Inflammatory macrophage treated with lipopolysaccharide for 1 hour (primary cell): ENCODE measurements at regions not wholly inside any gene's neighbourhood (a gene's known extent, or its start where the extent isn't known, plus 50 kb on each side); places are given as distances from the start of the nearest gene placed in this dataset.

Source experiments
- DNase-seq, 2 donors: peaks; one replicate each; pipeline ENCODE4 v3.0.0-alpha.2; 2020 to 2022

GRCh38 chr5:174312641-174313040 lies 267.1 kb downstream of the NSG2 start:
- DNase-seq: no peak

GRCh38 chr5:174313615-174314014 lies 268.1 kb downstream of the NSG2 start:
- no peak for DNase-seq

- no peak for DNase-seq
These were observed 268.8 kb downstream of the NSG2 start for GRCh38 chr5:174314261-174314660.

DNA sequence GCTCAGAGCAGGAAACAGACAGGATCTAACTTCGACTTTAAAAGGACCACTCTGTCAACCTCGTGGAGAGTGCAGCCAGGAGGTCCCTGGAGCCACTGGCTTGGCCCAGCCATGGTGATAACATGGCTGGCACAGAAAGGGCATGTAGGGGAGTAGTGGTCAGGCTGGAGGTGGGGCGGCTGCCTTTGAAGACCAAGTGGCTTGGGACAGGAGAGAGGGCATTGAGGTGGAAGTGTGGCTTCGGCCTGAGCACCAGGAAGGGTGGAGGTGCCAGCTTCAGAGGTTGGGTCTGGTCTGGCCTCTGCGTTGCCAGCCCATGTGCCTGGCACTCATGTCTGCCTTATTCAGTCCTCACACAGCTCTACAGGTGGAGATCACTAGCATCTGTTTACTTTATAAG lies 270.0 kb downstream of the NSG2 start:
- DNase-seq: no peak

DNA sequence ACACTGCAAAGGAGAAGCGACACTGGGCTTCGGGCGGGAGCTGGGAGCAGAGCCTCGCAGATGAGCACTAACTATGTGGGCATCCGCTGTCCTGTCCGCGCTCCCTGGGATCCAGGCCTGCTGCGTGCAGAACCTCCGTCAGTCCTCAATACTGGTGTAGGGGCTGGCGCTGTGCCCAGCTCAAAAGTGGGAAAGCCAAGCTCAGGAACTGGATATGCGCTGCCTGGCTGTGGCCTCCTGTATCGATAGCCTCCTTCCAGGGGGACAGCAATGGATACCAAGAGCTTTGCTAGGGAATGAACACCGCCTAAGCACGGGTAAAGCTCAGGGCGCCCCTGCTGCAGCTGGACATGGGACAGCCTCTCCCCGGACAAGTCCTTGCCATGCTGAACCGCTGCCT lies 270.4 kb downstream of the NSG2 start:
- DNase-seq: no peak

GRCh38 chr5:174316326-174316725 lies 270.8 kb downstream of the NSG2 start:
- no peak for DNase-seq

DNA sequence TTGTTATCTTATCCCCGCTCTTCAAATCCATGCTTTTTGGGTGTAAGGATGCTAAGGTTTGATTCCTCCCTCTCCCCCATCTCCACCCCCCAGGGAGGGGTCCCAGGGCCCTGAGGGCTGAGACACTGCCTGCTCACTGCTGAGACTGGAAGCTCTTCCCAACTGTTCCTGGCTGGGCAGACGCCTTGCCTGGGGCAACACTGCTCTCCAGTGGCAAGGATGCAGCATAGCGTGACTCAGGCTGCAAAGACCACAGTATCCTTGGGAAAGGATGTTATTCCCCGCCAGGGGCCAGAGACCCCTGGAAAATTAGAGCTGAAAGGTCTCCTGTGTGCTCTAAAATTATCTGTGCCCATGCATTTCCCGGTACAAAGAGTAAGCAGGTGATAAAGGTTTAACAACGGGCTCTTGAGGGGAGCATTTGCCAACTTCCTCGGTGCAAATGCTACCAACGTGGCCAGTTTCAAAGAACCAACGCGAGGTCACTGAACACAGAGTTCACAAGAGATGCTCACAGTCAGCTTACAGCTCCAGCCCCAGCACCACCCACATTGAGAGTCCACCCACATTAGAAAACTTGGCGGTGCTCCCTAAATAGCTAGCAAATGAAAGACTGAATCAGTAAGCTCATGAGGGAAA lies 271.9 kb downstream of the NSG2 start:
- no peak for DNase-seq

DNA sequence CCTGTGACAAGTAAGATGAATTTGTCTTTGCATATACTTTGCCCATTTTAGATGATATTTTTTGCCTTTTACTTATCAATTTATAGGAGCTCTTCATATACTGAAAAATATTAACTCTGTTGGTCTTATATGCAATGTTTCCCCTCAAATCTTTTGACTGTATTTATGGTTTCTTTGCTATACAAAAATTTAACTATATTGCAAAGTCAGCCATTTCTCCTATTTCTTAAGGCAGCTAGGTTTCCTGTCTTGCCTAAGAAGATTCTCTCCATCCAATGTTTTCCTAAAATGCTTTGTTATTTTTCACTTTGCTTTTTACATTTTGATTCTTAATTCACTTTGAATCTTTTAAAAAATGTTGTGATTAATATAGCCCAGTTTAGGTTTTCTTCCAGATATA lies 273.1 kb downstream of the NSG2 start:
- DNase-seq: no peak

DNA sequence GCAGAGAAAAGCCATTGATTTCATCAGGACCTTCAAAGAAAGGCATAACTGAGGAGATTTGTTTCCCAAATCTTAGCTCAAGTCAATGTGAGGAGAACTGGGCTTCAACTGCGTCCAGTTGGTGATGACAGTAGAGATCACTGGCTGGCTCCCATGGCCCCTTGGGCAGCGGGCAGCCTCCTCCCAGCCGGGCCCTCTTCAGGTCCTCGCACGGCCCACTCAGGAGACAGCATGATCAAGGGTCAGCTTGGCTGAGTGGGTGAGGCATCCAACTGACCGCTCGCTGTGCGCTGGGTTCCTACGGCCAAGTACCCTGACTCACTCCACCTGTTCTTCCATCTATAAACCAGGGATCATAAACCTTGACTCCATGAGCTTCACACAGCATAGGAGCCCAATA lies 274.0 kb downstream of the NSG2 start:
- no peak for DNase-seq

GRCh38 chr5:174320051-174320450 lies 274.5 kb downstream of the NSG2 start:
- no peak for DNase-seq

- no peak for DNase-seq
These were observed 278.4 kb downstream of the NSG2 start for GRCh38 chr5:174323878-174324281.

DNA sequence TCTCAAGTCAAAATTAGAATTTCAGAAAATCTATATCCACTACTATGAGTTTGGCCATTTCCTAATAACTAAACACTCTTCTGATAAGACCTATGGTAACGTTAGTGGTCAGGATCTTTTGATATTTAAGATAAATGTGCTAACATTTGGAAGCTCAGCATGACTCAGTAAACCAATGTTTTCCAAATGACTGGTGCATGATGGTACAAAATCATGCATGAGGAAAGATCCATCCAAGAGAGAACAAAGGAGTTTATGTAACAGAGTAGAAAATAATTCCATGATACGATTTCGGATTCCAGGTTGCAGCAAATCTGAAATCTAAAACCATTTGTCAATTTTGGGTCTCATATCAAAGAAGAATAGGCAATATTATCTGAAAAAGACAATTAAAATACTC lies 279.2 kb downstream of the NSG2 start:
- no peak for DNase-seq

GRCh38 chr5:174325431-174325830 lies 279.9 kb downstream of the NSG2 start:
- DNase-seq: no peak

DNA sequence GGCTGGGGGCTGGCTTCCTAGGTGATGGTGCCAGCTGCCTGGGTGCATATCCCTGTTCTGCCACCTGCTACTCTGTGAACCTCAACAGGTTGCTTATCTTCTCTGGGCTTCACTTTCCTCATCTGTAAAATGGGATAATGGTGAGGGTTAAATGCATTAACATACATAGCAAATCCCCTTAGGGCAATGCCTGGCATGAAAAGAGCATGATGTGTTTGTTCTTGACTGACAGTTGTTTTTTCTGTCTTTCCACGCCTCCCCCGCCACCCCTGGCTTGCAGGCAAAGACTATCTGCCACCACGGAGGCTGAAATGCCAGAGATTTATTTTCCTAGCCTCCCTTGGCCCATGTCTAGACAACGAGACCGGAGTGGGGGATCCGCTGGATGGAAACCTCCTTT lies 280.5 kb downstream of the NSG2 start:
- no peak for DNase-seq

GRCh38 chr5:174326372-174326771 lies 280.9 kb downstream of the NSG2 start:
- no peak for DNase-seq

DNA sequence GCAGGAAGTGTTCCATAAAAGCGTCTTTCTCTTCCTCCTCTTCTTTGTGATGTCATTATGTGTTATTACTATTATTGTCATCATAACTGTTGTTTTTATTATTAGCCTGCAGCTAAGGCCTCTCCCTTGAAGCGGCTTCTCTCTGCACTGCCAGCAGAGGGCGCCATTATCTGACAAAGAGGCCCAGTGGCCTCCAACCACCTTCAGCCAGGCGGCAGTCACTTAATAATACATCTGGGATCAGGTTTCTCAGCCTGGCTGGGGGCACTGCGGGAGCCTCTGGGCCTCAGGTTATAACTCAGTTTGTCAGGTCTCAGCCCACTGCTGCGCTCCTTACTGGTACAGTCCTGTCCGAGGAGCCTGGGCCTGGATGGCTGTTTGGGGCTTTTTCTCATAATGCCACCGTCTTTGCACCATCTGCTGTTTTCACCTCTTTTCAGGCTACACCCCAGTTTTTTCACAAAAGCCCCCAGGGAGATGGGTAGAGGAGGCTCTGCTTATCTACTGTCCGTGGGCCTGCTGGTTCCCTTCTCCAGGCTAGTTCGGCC lies 281.9 kb downstream of the NSG2 start:
- peak; percentile 24 to 51 for DNase-seq

DNA sequence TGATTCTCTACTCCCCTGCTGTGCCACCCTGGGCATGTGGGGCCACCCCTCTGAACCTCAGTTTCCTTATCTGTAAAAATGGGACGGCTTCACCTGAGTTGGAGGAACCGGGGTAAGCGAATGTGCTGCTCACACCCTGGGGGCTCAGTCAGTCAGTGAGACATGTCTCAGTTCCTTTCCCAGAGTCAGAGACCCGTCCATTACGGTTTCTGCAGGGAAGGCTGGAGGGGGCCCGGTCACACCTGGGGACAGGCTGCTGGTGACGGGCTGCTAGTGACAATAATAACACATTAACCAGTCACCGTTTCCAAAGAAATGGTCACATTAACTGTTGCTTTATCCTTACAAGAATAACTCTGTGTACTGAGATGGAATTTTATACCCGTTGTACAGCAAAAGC lies 282.4 kb downstream of the NSG2 start:
- DNase-seq: no peak

DNA sequence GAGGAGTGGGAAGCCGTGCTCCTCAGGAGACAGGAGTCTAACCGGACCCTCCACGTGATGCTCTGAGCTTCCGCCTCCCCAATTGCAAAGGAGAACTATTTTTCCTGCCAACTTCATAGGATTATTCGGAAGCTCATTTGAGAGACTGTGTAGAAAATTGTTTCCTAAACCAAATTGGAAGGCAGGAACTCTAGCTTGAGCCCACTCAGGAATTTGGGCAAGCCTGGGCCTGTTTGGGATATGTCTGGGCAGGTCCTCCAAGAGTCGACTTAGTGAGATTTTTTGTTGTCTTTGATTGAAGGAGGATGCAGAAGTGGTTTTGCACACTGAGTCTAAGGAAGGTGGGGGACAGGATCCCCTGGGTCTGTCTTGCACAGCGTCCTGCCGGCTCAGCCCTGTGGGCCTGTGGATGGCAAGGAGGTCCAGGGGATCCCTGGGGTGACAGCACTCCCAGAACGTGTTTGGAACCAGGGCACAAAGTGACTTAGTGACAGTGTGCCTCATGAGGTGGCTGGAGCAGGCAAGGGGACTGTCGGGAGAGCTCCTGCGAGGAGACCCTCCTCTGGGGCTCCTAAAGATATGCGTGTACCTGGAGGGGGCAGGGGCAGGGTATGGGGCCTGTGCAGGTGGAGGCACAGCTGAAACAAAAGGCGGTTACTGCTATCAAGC lies 283.3 kb downstream of the NSG2 start:
- no peak for DNase-seq

DNA sequence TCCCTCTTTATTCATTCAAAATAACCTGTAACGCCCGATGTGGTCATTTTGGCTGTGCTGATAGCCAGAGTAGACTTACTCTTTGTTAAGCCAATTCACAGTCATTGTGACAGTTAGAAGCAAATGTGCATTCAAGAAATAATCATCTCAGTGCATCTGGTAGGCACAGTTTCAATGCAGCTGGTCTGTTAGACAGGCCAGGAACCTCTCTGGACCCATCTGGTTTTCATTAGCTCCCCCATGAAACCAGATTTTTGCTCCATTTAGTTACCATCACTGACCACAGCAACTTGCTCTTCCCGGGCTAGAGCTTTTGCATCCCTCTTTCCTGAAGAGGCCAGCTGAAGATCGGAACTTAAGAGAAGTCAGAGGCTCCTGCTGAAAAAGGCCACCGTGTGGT lies 284.2 kb downstream of the NSG2 start:
- no peak for DNase-seq

- DNase-seq: no peak
These were observed 290.3 kb downstream of the NSG2 start for GRCh38 chr5:174335682-174336364.

- no peak for DNase-seq
These were observed 291.0 kb downstream of the NSG2 start for GRCh38 chr5:174336479-174336878.

DNA sequence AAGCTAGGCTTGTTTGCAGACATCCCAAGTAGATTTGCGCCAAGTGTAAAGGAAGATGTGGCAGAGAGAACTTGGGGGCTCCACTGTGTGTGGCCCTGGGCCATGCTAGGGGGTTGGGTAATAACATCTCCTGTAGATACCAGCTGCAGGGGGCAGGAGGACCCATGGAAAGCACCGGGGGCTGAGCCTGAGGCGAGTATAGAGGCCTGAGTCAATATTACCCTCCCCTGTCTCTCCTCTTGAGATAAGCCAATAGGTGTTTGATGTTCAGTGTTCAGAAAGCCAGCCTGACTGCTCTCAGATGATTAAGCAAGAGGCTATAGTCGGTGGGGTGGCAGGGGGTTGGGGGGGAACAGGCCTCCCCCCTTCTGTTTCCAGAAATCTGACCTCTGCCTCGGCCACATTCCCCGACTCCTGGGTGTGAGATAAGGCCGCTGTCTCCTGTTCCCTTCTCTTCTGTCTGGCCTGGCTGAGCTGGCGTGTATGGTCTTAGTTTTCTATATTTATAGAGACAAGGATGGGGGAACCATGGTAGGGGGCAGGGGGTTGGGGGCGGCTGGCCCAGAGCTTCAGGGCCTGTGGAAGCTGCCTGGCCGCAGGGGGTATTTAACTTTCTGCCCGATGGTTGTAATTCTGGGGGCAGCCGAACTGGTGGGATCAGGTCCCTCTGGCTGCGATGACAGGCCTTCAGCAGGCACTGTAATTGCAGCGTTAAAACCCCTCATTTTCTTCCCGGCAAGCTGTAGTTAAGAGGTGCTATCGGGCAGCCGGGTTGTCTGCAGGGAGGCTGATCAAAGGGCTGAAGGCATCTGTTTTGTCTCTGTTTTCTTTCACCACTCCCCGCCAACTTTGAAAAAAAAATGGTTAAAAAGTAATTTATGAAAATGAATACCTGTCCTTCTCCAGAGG lies 292.0 kb downstream of the NSG2 start:
- DNase-seq: no peak
